Stromal cell of bone marrow (primary cell): ENCODE measurements at regions not wholly inside any gene's neighbourhood (a gene's known extent, or its start where the extent isn't known, plus 50 kb on each side); places are given as distances from the start of the nearest gene placed in this dataset.

ENCODE experiments used
- DNase-seq: peaks from one replicate; pipeline ENCODE4 v3.0.0-alpha.2; 2012; ENCODE audit warnings: low read depth

GRCh38 chr18:24941174-24941951, 410.6 kb downstream of the ZNF521 start:
- DNase-seq, result no peak

DNA sequence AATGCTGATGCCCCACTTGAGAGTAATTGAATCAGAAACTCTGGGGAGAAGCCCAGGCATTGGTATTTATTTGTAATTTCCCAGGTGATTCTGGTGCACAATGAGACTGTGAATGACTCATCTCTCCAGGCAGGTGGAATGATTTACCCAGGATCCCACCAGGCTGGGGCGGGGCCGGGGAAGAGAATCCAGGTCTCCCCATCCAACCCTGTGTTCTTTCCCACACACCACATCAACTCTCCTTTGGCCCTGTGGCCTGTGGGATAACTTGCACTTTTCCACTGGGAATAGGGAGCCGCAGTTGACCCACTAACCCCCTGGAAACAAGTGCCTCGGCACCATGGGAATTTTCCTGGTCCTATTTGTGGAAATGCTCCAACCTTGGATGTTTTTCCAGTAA, 409.8 kb downstream of the ZNF521 start:
- no peak for DNase-seq

DNA sequence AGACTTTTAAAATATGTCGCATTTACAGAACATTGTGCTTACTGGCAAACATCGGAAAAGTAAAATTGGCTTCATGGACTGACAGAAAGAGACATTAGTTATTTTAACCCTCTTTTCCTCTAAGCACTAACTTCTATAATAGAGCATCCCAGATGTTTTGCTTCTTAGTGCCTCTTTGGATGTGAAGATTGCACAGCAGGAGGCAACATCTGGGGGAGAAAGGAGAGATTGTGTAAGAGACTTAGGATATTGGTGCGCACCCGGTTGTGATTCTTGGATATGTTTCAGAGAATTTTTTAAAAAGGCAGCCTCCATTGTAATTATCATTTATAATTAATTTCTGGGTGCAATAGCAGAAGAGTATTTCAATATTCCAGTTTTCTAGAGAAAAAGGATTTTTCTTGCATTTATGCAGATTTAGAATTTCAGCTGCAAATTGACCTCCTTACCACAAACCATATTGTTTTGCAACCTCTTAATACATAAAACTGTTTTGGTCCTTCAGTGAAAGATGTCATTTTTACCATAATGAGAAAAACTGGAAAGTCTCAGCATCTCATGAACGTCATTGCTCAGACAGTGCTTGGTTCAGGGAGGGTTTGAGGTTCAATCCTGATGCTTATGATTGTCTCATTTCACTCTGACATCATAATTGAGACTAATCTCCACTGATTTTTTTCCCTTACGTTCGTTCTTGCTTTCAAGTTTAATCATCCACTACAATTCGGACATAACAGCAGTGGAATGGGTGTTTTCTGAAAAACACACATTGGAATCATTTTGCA, 404.3 kb downstream of the ZNF521 start:
- peak; percentile 13 for DNase-seq

GRCh38 chr18:24949908-24950307, 402.1 kb downstream of the ZNF521 start:
- DNase-seq, result no peak

DNA sequence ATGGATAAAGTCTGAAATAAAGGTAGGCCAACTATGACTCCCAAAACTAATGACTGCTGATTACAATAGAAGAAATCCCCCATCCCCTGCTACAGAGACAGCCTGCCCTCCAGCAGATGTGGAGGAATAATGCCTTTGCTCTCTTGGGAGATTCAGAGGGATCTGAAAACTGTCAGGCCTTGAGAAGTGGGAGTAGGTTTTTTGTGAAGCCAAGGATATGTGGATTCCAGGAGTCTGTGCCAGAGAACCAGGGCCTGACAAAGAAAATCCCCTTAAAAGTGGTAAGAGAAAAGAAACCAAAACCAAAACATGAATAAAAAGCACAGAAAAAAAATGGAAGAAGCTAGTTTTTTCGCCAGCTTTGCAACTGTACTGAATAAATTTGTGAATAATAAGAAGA, 397.6 kb downstream of the ZNF521 start:
- DNase-seq, result no peak

GRCh38 chr18:24958001-24958400, 394.0 kb downstream of the ZNF521 start:
- DNase-seq, result no peak

DNA sequence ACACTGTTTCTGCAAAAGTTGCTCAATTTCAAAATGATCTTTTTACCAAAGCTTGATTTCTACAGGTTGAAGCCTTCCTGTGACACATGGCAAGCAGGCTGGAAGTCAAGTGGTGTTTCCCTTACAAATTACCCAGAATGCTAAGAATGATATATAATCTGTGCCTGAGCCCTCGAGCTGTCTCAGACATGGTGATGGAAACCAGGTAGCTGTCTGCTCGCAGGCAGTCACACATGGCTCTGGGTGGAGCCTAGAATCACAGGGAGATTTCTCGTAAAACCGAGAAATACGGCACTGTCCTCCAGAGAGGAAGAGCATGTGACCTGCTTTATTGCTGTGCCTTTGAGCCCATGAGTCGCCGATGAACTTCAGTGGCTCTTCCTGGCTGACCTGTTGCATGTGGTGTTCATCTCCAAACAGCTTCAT, 392.9 kb downstream of the ZNF521 start:
- no peak for DNase-seq

DNA sequence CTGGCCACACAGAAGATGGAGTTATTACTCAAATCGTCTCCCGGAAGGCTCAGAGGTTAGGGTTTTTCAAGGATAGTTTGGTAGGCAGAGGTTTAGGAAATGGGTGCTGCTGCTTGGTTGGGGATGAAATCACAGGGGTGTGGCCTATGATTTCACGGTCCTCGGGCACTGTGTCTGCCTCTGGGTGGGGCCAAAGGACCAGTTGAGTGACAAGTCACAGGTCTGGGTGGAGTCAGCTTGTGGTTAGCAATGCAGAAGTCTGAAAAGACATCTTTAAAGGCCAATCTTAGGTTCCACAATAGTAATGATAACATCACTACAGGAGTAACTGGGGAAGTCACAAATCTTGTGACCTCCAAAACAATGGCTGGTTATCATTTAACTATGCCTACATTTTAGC, 387.8 kb downstream of the ZNF521 start:
- DNase-seq, result no peak

- peak; percentile 68 for DNase-seq
Observed at GRCh38 chr18:24968238-24968775, 383.7 kb downstream of the ZNF521 start.

DNA sequence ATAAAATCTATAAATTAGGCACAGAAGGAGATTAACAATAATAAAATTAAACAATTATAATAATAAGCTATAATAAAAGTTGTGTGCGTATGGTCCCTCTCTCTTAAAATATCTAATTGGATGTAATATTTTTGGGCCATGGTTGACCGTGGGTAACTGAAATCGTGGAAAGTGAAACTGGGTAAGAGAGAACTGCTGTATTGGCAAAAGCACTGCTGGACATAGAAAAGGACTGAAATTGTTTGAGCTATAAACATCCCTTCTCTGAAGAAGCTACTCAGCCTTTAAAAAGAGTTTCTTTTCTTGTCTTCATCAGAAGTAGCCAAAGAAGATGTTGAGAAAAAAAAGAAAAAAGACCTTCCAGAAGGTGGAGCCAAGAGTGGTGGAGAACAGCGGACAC, 379.4 kb downstream of the ZNF521 start:
- DNase-seq, result no peak

DNA sequence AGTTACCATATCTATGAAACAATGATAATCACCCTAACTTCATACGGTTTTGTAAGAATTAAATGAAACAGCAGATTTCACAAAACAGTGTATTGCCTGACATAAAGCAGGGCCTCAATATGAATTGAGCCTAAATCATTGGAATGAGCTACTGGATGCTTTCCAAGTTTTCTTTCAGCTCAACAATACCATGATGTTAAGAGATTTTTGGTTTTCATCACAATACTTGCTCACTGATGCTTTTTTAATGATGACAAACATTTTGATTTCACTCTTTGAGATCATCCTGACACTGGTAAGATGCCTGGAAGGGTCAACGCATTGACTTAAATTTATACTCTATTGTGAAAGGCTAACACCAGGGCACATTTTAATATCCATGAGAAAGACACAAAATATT, 377.5 kb downstream of the ZNF521 start:
- no peak for DNase-seq

GRCh38 chr18:24975496-24976372, 376.2 kb downstream of the ZNF521 start:
- no peak for DNase-seq

GRCh38 chr18:24976502-24976901, 375.5 kb downstream of the ZNF521 start:
- DNase-seq, result no peak

DNA sequence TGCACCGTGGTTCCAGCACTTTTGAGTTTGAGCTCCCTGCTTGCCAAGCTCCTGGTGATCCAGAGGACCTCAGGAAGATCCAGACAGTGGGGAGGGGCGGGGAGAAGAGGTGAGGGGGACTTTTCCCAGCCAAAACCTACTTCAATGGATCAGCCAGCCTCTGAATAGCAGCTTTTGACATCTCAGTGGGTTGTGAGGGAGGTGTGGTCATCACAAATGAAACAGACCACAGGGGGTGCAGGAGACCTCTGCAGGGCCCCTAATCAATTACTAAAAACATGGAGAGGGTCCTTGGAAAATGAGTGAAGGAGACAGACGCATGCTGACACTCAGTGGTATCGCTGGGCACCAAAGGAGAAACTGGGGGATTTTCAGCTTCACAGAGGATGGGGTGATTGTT, 372.7 kb downstream of the ZNF521 start:
- DNase-seq, result no peak

- peak; percentile 33 for DNase-seq
Observed at GRCh38 chr18:24982831-24983230, 369.1 kb downstream of the ZNF521 start.

DNA sequence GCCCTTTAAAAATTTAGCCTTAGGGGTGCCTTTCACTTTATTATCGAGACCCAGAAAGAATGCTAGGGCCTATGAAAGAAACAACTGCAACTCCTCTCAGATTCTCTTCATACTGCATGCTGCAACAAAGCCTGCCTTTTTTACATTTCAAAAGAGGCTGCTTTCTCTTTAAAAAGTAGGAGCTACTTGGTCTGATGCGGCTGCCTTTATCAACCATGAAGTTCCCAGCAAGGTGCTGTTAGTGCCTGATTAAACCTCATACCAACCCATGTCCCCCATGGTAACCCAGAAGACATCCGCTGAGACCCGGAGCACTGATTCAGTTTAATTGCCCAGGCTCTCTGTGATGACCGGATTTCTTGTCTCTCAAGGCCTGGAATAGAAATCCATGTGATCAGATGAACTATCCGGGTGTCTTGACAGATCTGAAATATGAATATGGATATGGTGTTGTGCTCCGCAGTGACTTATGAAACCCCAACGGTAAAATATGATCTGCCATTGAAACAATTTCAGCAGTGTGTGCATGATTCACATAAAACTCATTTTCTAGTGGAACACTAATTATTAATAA, 368.3 kb downstream of the ZNF521 start:
- no peak for DNase-seq

- DNase-seq, result no peak
Observed at GRCh38 chr18:24985586-24985985, 366.4 kb downstream of the ZNF521 start.

DNA sequence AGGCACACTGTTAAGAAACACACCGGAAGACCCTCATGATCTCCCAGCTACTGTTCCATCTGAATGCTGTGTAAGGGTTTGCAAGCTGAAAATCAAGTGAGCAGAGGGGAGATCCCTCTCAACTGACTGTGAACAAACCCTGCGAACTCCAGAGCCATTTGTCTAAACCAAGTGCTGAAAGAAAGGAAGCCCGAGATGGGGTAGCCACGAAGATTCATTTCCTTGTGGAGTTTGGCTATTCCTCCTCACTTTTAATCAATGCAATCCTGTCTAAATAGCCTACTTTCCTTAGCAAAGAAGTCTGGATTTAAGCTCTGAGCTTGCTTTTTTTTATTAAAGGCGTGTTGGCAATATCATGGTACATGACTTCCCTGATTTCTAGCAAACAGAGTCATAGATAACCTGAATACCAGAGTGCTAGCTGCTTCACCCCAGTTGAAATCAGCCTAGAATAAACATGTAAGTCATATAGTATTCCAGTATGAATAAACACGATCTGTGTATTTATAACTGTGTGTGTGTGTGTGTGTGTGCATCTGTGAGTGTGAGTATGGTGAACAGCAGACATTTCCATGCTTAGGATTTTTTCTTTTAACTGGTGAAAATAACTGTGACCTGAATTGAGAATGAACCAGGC, 365.2 kb downstream of the ZNF521 start:
- DNase-seq, result no peak

DNA sequence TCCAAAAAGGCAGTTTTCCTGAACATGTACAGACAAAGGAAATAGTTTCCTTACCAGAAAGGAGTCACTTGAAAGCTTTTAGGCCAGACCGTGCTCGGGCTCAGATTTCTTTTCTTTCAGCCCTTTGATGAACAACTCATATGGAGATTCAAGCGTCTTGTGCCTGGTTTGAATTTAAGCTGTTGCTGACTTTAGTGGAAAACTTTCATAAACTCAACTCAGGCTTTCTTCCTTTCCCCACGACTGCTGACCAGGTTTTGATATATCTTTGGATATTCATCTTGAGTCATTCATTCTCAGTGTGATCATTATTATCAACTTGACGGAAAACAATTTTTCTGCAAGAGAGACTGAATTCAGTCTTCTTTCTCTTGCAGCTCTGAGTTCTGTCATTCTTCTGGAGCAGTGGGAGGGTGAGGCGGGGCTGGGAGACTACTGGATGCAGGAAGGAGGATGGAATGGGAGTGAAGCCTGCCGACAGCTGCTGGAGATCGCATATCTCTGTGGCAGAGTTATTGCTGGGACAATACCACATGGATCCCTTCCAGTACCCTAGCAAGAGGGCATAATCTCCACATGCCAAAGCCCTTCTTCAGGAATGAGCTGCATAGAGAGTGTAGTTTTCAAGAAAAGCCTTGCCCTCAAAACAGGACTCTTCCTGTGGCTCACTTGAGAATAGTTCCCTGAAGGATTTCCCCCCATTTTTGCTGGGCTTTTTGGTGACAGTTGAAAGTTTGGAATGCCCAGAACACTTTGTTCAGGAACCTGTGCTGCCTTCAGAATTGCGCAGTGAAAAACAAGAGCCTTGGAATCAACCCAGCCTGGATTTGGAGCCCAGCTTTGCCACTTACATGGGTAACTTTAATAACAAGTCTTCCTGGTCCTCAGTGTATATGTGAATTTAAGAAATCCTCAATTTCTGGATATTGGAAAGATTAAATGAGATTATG, 364.4 kb downstream of the ZNF521 start:
- DNase-seq, result peak; percentile 50

GRCh38 chr18:24988253-24988840, 363.6 kb downstream of the ZNF521 start:
- DNase-seq, result no peak
